ENCODE measurements at regions not wholly inside any gene's neighbourhood (a gene's known extent, or its start where the extent isn't known, plus 50 kb on each side); places are given as distances from the start of the nearest gene placed in this dataset.
"Not testable (repeated sequence)": the region's sequence is repeated elsewhere in the genome, so short reads cannot be mapped to it uniquely, and the experiment has no call there.

DNA sequence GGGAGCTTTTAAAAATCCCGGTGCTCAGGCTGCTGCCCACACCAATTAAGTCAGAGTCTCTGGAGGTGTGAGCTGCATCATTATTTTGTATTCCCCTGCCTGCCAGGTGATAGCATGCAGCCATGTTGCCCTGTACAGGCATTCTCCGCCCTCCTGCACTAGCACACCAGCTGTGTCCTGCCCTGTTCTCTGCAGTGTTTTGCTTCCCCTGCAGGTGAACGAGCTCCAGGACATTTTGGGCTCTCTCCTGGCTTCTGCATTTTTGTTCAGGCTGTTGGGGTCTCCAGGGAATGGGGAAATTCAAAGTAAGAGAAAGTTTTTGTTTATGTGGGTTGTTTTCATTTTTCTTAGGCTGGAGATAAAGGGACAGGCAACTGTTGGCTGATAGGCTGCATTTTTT lies 271.0 kb upstream of the COBL start:
- DNase-seq = no peak

GRCh38 chr7:51577390-51577789 lies 260.8 kb upstream of the COBL start:
- DNase-seq = no peak

DNA sequence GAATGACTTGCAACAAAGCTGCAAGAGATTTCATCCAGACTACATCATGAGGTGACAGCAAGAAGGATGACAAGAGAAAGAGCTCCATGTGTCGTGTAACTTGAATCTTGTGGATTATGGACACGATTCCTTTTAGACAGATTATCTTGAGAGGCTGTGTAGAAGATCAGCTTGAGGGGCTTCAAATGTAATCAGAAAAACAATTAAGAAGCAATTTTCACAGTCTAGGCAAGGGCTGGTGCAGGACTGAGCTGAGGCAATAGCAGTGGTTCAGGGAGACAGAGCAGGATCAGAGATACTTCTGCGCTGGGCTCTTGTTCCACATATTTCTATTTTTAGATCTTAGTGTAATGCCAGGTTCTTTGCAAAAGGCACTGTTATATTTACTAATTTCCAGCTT lies 253.0 kb upstream of the COBL start:
- no peak for DNase-seq

- DNase-seq = no peak
These were observed 252.6 kb upstream of the COBL start for GRCh38 chr7:51569176-51569575.

DNA sequence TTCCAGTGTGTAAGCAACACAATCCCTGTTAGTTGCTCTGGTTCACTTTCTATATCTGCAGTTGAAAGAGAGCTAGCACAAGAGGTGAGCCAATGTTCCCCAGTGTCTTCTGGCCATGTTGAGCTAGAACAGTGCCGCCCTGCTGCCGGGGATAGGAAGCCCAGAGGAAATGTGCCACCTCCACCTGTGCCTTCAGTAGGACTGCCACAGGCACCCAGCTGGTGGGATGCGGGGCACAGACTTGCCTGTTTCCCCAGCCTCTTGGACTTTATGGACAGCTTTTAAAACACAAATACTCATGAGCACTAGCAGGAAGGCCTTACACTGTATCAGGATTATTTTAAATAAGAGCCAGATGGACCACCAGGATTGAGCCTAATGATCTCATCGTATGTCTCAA lies 234.5 kb upstream of the COBL start:
- DNase-seq = no peak

DNA sequence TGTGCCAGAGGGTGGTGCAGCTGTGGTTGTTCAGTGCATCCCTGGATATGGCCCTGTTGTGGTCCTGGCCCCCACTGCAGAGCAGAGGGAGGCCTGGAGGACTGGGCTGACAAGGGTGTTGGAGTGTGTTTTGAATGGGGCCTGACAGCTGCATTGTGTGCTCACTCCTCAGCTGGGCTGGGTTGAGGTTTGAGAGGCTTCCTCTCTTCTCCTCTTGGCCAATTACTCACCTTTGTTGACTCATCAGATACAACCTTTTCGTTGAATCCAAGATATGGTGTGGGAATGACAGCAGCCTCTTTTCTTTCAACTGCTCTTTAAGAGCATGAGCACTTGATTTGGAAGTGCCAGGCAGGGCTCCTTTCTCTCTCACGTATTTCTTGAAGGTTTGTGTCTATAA lies 228.5 kb upstream of the COBL start:
- DNase-seq = no peak

GRCh38 chr7:51543801-51544553 lies 227.4 kb upstream of the COBL start:
- DNase-seq = no peak

- not testable (repeated sequence) for DNase-seq
These were observed 224.3 kb upstream of the COBL start for GRCh38 chr7:51540906-51541305.

- no peak for DNase-seq
These were observed 223.2 kb upstream of the COBL start for GRCh38 chr7:51539840-51540239.

- no peak for DNase-seq
These were observed 211.6 kb upstream of the COBL start for GRCh38 chr7:51528172-51528571.

GRCh38 chr7:51521694-51522312 lies 205.2 kb upstream of the COBL start:
- no peak for DNase-seq

DNA sequence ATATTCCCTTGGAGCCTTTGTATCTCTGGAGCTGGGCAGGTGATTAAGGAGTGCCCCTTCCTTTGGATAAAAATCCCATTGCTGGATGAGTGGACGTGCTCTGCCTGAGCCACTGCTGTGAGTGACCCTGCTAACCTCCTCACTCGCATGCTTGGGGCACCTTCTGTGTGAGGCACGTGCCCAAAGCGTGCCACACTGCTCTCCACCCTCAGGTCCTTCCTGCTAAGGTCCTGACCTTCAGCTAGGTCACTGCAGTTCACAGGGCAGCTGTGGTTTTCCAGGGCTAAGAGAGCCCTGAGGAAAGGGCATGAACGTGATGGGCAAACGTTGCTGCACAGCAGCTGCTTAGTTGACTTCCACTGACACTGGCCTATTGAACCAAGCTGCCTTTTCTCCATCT lies 204.4 kb upstream of the COBL start:
- no peak for DNase-seq

DNA sequence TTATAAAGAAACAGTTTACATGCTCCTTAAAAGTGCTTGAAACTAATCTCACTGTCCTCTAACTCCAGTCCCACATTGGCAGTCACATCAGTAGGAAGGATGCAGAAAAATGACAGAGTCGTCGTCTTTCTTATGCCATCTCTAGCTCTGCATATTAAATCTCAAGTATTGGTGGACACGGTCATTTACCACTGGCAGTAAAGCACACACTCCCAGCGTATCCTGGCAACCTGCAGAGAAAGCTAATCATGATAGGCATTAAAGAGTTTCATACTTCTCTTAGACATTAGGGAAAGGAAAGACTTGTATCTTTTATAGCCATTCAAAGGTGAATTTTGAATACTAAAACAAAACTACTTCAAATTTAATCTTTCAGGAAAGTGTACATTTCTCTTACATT lies 202.0 kb upstream of the COBL start:
- DNase-seq = no peak

- no peak for DNase-seq
These were observed 200.6 kb upstream of the COBL start for GRCh38 chr7:51517187-51517586.

- no peak for DNase-seq
These were observed 185.0 kb upstream of the COBL start for GRCh38 chr7:51501620-51502019.

DNA sequence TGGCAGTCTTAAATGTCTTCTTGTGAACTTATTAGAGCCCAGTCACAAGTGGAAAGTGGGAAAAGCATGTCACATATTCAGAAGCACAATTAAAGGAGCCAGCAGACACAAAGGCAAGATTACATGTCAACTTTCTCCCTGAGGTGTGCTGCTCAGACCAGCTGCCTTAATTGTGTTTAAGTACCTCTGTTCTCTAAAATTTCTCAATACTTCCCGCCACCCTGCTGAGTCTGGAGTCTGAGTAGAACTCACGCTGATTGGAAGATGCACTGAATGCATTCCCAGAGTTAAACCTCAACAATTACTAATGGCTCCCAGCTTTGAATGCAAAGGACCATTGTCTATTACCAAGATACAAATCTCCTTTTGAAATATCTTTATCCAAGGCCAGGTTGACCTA lies 166.4 kb upstream of the COBL start:
- DNase-seq = no peak

DNA sequence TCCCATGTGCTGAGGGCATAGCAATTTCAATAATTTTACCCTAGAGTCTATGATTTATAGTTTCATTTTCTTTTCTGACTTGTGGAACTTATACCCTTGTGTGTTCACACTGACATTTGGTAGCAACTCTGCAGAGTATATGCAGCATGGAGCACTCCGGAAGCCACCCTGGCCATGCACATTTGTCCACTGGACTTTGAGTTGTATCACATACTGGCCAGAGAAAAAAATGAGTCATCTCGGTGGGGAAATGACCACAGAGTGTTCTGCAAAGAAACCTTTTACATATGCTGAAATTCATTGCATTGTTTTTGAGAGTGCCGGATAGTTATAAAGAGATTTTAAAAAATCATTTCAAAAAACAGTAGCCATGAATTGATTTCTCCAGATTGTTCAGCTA lies 164.8 kb upstream of the COBL start:
- DNase-seq = no peak

GRCh38 chr7:51477819-51478218 lies 161.2 kb upstream of the COBL start:
- DNase-seq = no peak

DNA sequence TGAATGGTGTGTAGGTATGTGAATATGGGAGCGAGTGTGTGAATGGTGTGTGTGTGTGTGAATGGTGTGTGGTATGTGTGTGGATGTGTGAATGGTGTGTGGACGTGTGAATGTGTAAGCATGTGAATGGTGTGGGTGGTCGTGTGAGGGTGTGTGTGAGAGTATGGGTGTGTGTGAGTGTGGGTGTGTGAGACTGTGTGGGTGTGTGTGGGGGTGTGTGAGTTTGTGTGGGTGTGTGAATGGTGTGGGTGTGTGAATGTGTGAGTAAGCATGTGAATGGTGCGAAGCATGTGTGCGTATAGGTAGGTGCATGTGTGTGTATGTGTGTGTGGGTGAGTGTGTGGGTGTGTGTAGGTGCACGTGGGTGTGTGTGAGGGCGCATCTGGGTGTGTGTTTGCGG lies 160.7 kb upstream of the COBL start:
- DNase-seq = no peak

- DNase-seq = no peak
These were observed 159.4 kb upstream of the COBL start for GRCh38 chr7:51476026-51476425.

DNA sequence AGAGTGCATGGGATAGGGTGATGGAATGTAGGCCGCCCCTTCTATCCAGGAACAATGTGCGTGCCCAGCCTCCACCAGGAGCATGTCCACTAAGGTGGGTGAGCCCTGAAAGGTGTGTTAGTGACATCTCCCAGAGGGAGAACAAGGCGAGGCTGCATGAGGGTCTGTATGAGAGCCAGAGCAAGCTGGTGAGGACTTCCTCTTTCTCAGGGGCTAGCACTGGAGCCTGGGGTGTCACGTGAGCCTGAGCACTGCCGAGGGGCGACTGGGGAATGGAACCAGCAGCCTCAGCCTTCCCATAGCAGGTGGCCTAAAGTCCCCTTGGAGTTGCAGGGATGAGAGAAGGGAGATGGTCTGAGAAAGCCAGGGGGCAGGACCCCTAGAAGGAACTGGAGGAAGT lies 156.3 kb upstream of the COBL start:
- no peak for DNase-seq

- DNase-seq = no peak
These were observed 155.3 kb upstream of the COBL start for GRCh38 chr7:51471981-51472296.

GRCh38 chr7:51471210-51471980 lies 154.8 kb upstream of the COBL start:
- no peak for DNase-seq

GRCh38 chr7:51467384-51468017 lies 150.9 kb upstream of the COBL start:
- DNase-seq = no peak
